MM.1S (cell line): ENCODE measurements at regions not wholly inside any gene's neighbourhood (a gene's known extent, or its start where the extent isn't known, plus 50 kb on each side); places are given as distances from the start of the nearest gene placed in this dataset.

Experiments used
- CTCF ChIP-seq: fragments of 300-600 bp; sonication (generic); IDR thresholded peaks from 2 replicates; pipeline ENCODE4 v1.5.1; 2016; ENCODE audit warnings: antibody characterized with exemption, low read length, mixed read lengths
- EZH2 ChIP-seq: fragments of 300-600 bp; sonication (generic); optimal IDR thresholded peaks from 2 replicates; pipeline ENCODE3; 2017; ENCODE audit warnings: low read depth, mild to moderate bottlenecking, antibody characterized with exemption, low read length, mixed read lengths

DNA sequence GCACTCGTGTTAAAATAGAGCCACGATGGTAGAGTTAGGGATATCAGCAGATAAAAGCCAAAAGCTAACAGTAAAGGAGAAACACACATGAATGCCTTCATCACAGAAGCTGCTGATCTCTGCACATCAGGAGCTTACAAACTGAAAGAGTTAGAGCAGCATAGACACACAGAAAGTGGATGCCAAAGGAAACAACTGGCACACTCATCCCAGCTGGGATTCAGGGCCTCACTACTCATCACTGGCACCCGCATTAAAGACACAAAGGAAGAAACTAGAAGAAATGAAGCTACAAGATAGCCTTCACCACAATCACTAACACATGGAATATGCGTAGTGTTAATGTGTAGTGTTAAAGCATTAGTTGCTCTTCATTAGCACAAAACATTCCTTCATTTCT, 156.4 kb upstream of the TBL1X start:
- no peak for TF ChIP-seq CTCF
- TF ChIP-seq EZH2: no peak
